ENCODE measurements at regions not wholly inside any gene's neighbourhood (a gene's known extent, or its start where the extent isn't known, plus 50 kb on each side); places are given as distances from the start of the nearest gene placed in this dataset.

DNA sequence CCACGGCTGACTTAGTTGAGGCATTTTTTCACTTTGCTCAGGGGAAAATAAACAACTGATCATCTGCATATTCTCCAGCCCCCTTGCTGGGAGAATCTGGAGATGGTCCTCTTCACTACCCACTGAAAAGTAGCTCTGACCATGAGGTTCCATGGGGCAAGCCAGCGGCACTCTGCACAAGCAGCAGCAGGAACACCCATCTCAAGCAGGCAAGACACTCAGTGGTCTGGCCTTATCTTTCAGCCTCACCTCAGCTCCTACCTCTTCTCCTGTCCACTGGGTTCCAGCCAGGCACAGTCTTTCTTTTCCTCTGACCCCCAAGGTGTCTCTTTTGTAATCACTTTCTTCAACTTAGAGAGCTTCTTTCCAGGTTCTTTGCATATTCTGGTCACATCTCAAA, 280.8 kb upstream of the GRIA1 start:
- Histone ChIP-seq H3K9me3 (ENCODE audit: control insufficient read depth, insufficient read depth, low read length) (peaks cover 13% of the 10 kb centered on the region), H3K27ac (ENCODE audit: low read depth, low read length) (no peak overlapping the region), H3K4me3 (ENCODE audit: low read depth, low read length) (no peak overlapping the region), H3K27me3 (ENCODE audit: control insufficient read depth, insufficient read depth, low read length) (no peaks in the 10 kb centered on the region)
- DNase-seq (ENCODE audit: low read depth, low spot score): no peak
- TF ChIP-seq, protein P1, sequence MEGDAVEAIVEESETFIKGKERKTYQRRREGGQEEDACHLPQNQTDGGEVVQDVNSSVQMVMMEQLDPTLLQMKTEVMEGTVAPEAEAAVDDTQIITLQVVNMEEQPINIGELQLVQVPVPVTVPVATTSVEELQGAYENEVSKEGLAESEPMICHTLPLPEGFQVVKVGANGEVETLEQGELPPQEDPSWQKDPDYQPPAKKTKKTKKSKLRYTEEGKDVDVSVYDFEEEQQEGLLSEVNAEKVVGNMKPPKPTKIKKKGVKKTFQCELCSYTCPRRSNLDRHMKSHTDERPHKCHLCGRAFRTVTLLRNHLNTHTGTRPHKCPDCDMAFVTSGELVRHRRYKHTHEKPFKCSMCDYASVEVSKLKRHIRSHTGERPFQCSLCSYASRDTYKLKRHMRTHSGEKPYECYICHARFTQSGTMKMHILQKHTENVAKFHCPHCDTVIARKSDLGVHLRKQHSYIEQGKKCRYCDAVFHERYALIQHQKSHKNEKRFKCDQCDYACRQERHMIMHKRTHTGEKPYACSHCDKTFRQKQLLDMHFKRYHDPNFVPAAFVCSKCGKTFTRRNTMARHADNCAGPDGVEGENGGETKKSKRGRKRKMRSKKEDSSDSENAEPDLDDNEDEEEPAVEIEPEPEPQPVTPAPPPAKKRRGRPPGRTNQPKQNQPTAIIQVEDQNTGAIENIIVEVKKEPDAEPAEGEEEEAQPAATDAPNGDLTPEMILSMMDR (IDR thresholded peaks at IDR 0.05; ENCODE audit: low read depth, low read length): no peak
- ChIA-PET POLR2A (no interaction called here), CTCF (no interaction called here)

DNA sequence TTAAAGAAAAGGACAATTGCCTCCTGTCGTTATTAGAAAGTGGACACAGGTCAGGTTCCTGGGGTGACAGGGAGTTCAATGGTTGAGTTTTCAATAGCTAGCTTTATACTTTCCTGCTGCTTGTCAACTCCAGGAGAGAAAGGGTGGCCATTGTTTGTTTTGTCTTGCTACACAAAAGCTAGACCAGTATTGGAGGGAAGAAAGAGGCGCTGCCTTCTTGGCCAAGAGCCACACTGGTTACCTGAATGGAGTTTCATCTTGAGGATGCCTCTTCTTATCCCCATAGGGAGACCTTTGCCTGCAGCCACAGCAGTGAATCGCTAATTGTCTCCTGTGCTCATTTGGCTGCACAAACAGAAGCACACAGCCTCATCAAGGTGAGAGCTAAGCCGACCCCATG, 279.4 kb upstream of the GRIA1 start:
- CTCF ChIA-PET: no interaction called here
- DNase-seq (ENCODE audit: low read depth, low spot score): no peak
- POLR2A ChIA-PET: no interaction called here
- no peak overlapping the region for H3K4me3 ChIP-seq (ENCODE audit: low read depth, low read length)
- H3K27me3 ChIP-seq (ENCODE audit: control insufficient read depth, insufficient read depth, low read length): no peaks in the 10 kb centered on the region
- H3K9me3 ChIP-seq (ENCODE audit: control insufficient read depth, insufficient read depth, low read length): peaks cover 19% of the 10 kb centered on the region
- H3K27ac ChIP-seq (ENCODE audit: low read depth, low read length): no peak overlapping the region
- TF ChIP-seq, protein P1 (IDR thresholded peaks at IDR 0.05; ENCODE audit: low read depth, low read length): no peak

DNA sequence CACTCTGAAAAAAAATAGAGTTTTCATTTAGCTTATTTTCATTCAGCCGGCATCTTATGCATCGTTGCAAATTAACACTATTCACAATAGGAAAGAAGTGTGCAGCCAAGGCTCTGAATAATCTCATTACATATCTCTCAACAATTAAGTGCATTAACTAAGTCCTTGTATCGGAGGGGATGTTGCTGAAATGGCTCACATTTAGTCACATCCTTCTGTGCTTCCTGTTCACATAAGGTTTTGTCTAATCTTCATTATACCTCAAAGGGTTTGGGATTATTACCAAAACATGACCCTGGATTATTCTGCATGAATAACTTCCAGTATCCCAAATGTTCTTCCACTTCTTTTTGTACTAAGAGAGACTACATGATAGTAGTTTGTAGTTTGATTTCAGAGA, 278.0 kb upstream of the GRIA1 start:
- TF ChIP-seq, protein P1 (IDR thresholded peaks at IDR 0.05; ENCODE audit: low read depth, low read length): no peak
- Histone ChIP-seq H3K27me3 (ENCODE audit: control insufficient read depth, insufficient read depth, low read length) (no peaks in the 10 kb centered on the region), H3K9me3 (ENCODE audit: control insufficient read depth, insufficient read depth, low read length) (peaks cover 19% of the 10 kb centered on the region), H3K4me3 (ENCODE audit: low read depth, low read length) (no peak overlapping the region), H3K27ac (ENCODE audit: low read depth, low read length) (no peak overlapping the region)
- POLR2A ChIA-PET: no interaction called here
- no peak for DNase-seq (ENCODE audit: low read depth, low spot score)
- CTCF ChIA-PET: no interaction called here

DNA sequence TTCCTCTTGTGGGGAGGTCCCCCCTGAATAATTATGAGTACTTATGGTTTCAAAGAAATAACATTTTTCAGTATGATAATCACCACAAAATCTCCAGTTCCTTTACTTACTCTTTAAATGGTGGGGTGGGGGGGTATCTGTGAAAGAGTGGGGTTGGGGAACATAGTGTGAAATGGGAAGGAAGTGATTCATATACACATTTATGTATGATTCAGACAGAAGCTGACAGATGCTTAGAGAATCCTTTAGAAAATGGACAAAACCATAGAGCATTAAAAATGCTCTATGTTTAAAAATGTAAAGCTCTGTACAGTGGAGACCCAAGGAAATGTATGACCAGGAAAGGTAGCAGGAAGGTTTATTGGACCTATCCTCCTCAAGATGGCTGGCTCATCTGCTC, 267.5 kb upstream of the GRIA1 start:
- Histone ChIP-seq H3K4me3 (ENCODE audit: low read depth, low read length) (no peak overlapping the region), H3K27me3 (ENCODE audit: control insufficient read depth, insufficient read depth, low read length) (no peaks in the 10 kb centered on the region), H3K9me3 (ENCODE audit: control insufficient read depth, insufficient read depth, low read length) (no peaks in the 10 kb centered on the region; the same call in 1 of the 2 replicates), H3K27ac (ENCODE audit: low read depth, low read length) (no peak overlapping the region)
- no peak for DNase-seq (ENCODE audit: low read depth, low spot score)
- CTCF ChIA-PET: no interaction called here
- POLR2A ChIA-PET: no interaction called here
- TF ChIP-seq, protein P1 (IDR thresholded peaks at IDR 0.05; ENCODE audit: low read depth, low read length): no peak

DNA sequence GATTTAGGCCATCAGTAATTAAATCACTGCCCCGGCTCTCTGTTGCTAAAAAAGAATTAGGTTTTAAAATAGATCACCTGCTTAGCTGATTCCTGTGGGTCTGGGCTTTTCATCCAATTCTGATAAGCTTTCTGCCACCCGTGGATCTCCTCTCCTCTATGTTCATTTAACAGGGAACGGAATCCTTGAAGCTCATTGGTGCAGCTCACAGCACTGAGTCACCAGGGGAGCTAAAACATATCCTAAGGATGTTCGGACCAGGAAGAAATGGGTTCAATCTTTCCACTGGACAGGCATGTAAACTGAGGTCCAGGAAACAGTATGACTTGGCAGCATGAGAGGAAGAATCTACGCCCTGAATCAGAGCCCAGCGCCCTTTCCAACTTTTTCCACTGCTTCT, 267.1 kb upstream of the GRIA1 start:
- no peak for DNase-seq (ENCODE audit: low read depth, low spot score)
- POLR2A ChIA-PET: no interaction called here
- no peaks in the 10 kb centered on the region; the same call in 1 of the 2 replicates for H3K9me3 ChIP-seq (ENCODE audit: control insufficient read depth, insufficient read depth, low read length)
- H3K27ac ChIP-seq (ENCODE audit: low read depth, low read length): no peak overlapping the region
- TF ChIP-seq, protein P1 (IDR thresholded peaks at IDR 0.05; ENCODE audit: low read depth, low read length): no peak
- CTCF ChIA-PET: no interaction called here
- H3K27me3 ChIP-seq (ENCODE audit: control insufficient read depth, insufficient read depth, low read length): no peaks in the 10 kb centered on the region
- H3K4me3 ChIP-seq (ENCODE audit: low read depth, low read length): no peak overlapping the region
